Jurkat, Clone E6-1 (cell line): ENCODE measurements at regions not wholly inside any gene's neighbourhood (a gene's known extent, or its start where the extent isn't known, plus 50 kb on each side); places are given as distances from the start of the nearest gene placed in this dataset.

Experiments used
- DNase-seq: peaks from one replicate; pipeline ENCODE4 v3.0.0-alpha.2; 2011; ENCODE audit warnings: low read depth, low spot score
- H3K4me3 ChIP-seq: 2 replicates; pipeline ENCODE4 v1.5.1; 2011; ENCODE audit warnings: mild to moderate bottlenecking, low read length, control low read depth, moderate library complexity

DNA sequence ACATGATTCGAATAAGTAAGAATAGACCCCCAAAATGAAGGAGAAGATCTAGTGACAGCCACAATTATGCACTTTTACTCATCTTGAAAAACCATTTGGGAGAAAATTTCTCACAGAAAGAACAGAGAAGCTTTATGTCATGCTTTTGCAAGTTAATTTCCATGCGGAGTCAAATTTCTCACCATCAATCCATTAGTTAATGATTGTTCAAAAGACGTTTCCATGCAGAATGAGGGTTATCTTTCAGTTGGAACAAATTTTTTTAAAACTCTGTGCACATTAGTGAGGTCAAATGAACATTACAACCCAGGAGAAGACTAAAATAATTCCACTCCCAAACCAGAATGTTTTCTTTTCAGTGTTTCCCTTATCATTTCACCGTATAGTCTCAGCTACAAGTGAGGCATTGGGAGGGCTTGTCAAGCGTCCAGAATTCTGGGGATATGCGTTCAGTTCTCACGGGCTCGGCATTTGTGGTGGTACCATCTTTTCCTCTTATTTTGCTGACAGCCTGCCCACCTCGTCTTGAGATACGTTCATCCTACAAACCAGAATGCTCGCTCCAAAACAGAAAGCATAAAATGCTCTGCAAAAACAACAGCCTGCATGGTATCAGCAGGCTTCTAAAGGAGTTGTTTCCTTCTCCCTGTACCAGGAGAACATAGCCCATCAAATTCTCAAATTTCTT, 130.8 kb upstream of the TBL1X start:
- DNase-seq: no peak
- no peak overlapping the region for H3K4me3 ChIP-seq

DNA sequence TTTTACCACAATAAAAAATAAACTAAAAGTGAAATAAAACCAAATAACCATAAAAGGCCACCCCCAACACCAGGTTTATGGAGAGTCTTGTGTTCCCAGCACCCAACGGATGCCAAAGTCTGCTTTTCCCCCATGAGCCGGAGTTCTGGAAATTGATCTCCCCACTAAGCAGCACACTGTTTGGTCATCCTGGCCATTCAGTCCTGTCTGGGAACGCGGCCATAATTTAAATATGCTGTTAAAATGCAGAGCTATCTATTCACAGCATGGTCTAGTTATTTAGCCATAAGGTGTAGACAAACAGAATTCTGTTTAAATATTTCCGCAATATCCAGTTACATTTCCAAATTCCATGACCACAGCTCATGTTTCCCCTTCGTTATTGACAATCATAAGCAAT, 129.6 kb upstream of the TBL1X start:
- H3K4me3 ChIP-seq: no peak overlapping the region
- no peak for DNase-seq

DNA sequence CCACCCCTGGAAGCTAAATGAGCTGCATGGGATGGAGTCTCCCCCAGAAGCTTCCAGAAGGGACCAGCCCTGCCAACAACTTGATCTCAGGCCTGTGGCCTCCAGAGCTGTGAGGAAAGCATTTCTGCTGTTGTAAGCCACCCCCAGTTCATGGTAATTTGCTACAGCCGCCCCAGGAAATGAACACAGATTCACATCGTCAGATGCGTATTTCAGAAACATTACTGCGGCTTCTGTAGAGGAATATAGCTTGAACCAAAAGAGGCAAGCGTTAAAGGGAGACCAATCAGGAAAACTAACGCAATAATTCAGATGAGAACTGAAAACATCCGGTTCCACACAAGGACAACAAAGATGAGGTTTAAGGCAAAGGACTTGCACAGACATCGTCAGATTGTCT, 128.4 kb upstream of the TBL1X start:
- H3K4me3 ChIP-seq: no peak overlapping the region

DNA sequence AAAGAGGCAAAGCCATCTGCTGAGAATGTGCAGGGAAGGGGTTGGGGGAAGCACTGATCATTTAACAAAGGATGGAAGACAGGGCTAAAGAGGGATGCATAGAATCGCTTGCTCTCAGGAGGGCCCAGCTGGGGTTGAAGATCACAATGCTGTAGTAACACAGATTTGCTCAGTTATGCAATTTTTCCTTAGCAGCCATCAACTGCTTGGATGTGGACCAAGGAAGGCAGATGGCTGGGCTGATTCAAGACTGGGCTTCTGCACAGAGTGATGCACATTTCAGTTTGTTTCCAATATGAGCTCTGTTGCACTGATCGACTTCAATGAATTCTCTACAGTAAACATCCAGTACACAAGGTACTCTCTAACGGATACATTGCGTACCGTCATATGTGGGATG, 127.8 kb upstream of the TBL1X start:
- no peak for DNase-seq
- H3K4me3 ChIP-seq: no peak overlapping the region

More for the DNA sequence above, 128.4 kb upstream of the TBL1X start:
- DNase-seq: no peak

DNA sequence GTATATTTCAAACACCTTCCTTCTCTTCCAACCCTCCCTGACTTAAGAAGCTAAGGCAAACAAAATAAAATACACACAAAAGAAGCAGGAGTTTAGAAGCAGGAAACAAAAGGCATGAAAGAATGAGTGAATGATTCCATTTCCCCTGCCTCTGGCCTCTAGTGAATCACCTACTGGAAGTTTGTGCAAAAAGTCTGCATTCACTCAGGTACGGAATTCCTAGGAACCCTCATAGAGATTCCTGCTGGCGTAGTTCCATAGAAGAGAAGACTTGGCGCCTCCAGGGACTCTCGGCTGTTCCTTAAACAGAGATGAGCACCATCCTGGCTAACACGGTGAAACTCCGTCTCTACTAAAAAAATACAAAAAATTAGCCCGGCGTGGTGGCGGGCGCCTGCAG, 125.9 kb upstream of the TBL1X start:
- no peak for DNase-seq
- H3K4me3 ChIP-seq: no peak overlapping the region

DNA sequence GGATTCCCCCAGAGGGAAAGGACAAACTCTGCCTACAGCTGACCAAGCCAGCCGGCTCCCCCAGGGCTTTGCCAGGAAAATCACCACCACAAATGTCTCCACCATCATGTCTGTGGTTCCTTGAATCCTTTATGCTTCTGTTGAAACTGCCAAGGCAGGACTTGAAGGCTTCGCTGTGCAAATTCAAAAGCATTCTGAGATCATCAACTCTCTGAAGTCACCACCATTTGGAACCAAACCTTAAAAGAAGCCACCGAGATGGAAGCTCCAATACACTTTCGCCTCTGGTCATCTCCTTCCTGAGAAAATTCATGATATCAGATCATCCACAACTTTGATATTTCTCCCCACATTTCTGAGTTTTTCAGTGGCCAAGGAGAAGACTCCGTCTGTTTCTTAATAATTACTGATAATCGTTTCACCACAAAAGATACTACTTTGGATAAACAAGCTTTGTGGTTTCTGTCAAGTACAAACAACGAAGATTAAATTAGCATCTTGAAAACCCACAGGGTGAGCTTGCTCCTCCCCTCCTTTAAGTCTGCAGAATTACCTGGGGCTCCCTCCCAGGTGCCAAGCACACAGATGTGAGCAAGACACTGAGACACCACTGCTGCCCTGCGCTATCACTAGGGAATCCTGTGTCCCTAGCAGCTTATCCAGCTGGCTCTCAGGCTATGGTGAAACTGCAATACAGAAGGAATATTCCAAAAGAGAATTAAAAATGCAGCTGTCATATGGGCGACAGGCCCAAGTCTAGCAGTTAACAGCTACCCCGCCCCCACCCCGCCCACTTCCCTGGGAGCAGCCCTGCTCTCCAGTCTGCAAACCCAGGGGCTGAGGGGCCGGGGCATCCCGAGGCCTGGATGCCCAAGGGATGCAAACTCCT, 125.0 kb upstream of the TBL1X start:
- DNase-seq: no peak
- H3K4me3 ChIP-seq: no peak overlapping the region

DNA sequence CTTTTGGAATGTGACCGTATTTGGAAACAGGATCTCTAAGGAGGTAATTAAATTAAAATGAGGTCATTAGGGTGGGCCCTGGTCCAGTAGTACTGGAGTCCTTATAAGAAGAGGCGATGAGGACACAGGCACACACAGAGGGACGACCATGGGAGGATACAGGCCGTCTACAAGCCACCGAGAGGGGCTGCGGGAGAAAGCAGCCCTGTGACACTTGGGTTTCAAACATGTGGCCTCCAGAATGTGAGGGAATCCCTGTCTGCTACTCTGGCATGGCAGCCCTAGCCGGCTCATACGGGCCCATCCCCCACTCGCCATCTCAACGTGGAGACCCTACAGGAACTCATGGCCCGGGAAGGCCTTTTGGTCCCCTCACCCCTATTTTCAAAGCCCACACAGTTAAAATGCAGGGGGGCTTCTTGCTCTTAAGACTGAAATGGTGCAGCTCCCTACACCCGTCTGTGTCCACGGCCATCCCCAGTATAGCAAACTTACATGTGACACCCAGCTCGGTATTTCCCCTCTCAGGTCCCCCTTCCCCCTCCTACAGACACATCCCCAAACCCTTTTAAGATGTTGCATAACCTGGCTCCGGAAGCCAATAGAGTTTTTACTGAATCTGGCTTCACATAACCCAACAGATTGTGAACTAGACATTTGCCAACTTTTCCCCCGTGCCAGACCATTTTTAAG, 124.1 kb upstream of the TBL1X start:
- no peak overlapping the region for H3K4me3 ChIP-seq

DNA sequence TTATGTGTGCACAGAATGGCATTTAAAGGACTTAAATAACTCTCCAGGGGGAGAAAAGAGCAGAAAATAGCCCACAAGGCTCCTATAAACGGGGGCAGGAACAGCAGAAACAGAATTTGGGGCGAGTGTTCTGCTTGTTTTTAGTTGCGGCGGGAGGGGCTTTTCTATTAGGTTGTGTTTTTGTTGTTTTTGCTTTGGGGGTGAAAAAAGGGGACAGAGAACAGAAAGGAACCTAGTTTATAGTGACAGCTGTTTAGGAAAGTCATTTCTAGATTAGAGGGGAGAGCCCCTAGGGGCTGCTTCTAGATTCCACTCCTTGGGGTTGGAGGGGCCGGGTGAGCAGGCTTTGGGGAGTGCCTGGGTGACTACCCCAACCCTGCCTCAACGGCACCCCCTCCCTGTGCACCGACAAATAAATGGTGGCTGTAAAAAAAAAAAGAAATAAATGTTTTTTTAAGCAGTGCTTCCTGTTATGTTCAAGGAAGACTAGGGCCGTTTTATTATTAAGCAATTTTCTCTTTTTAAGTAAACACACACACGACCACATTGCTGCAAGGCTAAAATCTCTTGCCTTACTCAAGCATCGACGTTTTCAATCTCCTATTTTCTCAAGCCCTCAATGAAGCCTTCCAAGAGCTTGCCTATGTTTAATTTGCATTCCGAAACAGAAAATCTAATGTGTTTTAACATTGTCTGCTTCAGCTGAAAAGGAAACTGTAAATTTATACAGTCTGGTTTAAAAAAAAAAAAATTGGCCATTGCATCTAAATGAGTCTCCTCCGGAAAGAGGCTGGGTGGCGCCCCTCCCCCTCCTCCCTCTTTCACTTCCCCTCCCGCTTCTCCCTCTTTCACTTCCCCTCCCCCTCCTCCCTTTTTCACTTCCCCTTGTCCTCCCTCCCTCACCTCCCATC, 123.3 kb upstream of the TBL1X start:
- DNase-seq: peak; percentile 44
- H3K4me3 ChIP-seq: peak overlapping the region; percentile 33

More for the DNA sequence above, 124.1 kb upstream of the TBL1X start:
- DNase-seq: peak; percentile 41

DNA sequence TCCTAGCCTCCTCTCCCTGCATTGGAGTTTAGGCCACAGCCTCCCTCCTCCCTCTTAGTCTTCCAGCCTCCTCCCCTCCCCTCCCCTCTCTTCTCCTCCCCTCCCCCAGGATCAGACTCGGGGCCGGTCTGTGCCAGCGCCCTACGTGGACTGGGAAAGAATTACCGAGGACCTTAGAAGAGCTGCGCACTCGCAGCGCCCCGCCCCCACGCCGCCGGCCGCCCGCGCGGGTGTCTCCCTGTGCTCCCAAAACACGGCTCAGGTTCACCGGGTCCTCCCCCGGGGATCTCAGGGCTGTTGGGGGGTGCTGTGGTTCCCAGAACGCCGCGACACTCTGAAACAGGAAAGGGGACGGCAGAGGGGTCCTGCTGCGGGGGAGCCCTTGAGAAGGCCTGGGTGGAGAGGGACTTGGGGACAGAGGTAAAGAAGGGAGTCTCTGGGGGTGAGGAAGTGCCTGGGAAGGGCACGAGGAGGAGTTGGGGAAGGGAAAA, 122.3 kb upstream of the TBL1X start:
- DNase-seq: no peak
- H3K4me3 ChIP-seq: no peak overlapping the region

DNA sequence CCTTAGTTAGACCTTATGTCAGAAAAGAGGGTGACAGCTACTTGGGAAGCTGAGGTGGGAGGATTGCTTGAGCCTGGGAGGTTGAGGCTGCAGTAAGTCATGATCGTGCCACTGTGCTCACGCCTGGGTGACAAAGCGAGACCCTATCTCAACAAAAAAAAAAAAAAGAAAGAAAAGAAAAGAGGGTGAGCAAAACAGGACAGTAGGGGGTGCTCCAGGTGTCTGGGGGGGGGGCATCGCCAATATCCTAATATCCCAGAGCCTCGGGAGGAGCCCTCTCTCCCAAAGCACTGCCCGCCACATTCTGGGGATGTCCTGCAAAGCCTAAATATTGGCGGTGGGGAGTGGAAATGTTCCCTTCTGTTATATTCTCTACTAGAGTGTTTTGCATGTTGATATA, 120.9 kb upstream of the TBL1X start:
- no peak overlapping the region for H3K4me3 ChIP-seq
- no peak for DNase-seq

DNA sequence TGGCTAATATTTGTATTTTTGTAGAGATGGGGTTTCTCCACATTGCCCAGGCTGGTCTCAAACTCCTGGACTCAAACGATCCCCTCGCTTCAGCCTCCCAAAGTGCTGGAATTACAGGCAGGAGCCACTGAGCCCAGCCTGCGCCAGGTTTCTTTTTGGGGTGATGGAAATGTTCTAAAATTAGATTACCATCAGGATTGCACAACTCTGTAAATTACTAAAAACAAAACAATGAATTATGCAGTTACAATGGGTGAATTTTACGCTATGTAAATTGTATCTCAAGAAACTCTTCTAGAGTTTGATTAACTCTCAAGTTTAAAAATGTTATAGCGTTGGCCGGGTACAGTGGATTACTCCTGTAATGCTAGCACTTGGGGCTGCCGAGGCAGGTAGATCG, 118.9 kb upstream of the TBL1X start:
- DNase-seq: no peak
- no peak overlapping the region for H3K4me3 ChIP-seq

DNA sequence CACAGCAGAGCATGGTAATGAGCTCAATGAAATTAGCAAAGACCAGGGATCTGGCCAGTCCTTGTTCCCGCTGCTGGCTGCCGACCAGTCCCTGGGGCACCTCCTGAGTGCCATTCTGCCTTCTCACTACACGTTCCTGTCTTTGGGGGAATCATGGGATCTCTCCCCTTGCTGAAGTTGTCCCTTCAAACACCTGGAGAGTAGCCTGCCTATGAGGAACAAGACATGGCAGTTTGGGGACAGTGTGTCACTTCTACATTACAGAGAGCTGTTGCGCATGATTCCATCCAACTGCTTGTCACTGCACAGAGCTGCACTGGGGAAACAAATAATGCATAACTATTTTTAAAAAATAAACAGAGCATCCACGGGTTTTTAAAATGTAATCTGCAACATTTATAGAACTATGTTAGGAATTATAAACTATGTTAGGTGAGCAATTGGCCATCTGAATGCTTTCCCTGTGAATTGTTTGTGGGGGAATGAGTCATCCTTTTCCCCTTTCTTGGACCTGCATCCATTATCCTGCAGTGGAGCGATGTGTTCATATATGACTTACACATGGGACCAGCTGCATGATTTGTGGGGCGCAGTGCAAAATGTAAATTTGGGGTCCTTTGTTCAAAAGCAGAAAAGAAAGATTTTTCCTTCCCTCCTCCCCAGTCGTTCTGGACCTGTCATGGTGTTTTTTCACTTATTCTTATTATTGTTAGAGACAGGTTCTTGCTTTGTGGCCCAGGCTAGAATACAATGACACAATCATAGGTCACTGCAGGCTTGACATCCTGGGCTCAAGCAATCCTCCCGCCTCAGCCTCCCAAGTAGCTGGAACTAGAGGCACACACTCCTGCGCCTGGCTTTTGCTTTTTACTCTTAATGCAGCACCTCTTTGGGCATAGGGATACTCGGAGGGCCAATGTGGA, 115.0 kb upstream of the TBL1X start:
- H3K4me3 ChIP-seq: no peak overlapping the region
- no peak for DNase-seq

DNA sequence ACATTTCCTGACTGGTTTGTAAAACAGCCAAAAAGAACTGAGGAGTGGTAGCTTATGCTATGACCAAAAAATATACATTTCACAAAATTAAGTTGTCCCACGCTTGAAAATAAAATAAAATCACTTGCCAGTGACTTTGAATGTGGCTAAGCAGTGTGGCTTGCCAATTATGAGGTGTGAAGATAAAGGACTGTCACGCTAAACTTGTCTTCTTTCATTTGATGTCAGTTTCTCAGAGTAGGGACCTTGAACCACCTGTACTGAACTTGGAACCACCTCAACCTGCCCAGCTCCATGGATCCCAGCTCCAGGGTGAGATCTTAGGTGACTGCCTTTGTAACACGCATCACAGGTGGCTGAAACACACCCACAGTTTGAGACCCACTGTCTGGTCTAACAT, 113.7 kb upstream of the TBL1X start:
- no peak overlapping the region for H3K4me3 ChIP-seq
- no peak for DNase-seq

DNA sequence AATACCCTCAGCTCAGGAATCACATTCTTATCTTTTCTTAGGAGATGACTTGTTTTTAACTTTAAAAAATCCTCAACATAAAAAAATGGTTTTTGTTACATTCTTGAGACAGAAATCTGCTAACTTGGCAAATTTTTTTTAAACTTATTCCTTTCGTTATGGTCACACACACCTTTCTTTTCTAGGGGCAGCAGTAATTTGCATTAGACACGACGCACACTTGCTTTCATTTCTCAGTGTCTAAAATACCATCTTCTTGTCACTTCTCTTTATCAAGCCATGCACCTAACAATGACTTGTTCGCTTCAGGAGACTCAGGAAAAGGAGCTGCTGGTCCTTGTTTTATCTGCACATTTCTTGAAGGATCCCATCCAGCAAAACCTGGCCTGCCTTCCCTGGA, 112.6 kb upstream of the TBL1X start:
- no peak overlapping the region for H3K4me3 ChIP-seq
- DNase-seq: no peak

DNA sequence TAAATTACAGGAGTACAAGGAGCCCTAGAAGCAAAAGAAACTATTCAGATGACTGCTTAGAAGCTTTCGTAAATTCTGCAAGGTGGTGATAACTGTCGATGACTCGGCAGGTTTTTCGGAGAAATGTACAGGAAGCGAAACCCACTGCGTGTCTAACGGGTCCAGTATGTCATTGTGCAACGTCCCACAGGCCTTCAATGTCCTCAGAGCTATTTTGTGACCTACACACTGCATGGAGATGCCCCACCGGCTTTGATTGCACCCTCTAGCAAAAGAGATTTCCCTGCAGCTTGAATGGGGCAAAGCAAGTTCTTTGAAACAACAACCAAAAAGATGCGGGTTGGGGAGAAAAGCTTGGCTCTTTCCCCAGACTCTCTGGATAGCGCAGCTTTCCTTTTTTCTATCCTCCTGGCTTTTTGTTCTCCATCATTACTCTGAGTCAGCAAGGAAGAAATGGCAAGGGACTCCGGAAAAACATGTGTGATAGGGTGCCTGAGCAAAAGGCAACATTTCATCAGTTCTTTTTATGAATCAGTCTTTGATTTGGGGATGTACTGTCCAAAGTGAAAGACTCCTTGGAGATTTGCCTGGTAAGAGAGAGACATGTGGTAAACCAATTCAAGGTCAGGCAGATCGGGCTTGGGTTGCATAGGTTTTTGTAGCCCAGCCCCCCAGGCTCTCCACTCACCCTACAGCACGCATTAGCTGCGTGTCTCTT, 112.0 kb upstream of the TBL1X start:
- H3K4me3 ChIP-seq: no peak overlapping the region
- DNase-seq: no peak

DNA sequence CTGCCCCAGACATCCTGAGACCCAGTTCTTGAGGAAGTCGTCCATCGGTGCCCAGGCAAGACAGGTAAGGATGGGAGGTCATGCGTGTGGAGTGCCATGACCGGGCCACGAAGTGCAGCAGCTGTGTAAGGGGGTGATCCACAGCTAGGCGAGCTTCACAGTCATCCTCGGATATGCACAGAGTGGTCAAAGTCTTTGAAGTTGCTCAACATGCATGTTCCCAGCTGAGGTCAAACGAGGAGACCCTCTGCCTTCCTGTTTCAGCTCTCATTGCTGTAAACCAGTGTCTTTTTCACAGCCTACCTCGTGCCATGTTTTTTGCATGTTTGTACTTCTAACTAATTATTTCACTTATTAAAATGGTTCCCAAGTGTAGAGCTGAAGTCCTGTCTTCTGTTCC, 109.9 kb upstream of the TBL1X start:
- DNase-seq: no peak
- no peak overlapping the region for H3K4me3 ChIP-seq

DNA sequence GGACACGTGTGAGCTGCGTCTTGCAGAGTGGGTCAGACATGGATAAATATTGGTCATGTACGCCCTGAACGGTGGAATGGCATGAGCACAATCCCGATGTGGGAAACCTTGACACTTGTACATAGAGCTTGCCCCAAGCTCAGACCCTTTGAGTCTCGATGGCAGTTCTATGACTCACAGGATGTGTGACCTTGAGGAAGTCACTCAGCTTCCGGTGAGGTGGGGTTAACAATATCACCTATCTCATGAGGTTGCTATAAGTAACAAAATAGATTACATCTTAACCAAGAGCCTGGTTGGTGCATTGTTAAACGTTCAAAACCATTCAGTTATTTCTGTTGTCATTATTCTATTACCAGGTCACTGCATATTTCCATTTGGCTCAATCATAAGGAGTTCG, 109.1 kb upstream of the TBL1X start:
- H3K4me3 ChIP-seq: no peak overlapping the region
- DNase-seq: no peak
